HG03108 (cell line): ENCODE measurements at regions not wholly inside any gene's neighbourhood (a gene's known extent, or its start where the extent isn't known, plus 50 kb on each side); places are given as distances from the start of the nearest gene placed in this dataset.
"Not testable (repeated sequence)": the region's sequence is repeated elsewhere in the genome, so short reads cannot be mapped to it uniquely, and the experiment has no call there.

Experiments
- ATAC-seq: cut with Tn5 transposase; IDR thresholded peaks from one replicate; pipeline ENCODE4 v1.9.1; 2021; ENCODE audit warnings: moderate library complexity; ENCODE audit not compliant: unreplicated experiment

DNA sequence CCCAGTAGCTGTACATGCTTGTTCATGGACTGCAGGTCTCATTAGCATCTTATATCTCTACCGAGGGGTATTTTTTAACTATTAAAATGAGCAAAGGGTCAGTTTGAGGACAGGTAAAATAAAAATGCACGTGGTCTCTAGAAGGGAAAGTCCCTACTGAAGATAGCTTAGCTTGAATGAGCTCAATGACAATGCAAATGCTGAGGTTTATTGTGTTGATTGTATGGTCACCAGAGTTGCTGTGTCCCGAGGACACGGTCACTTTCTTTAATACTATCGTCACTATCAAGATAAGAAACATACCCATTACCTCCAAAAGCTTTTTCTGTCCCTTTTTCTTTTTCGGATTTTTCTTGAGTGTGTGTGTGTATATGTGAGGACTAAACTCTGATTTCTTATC, 250.5 kb upstream of the PRKX start:
- no peak for ATAC-seq

DNA sequence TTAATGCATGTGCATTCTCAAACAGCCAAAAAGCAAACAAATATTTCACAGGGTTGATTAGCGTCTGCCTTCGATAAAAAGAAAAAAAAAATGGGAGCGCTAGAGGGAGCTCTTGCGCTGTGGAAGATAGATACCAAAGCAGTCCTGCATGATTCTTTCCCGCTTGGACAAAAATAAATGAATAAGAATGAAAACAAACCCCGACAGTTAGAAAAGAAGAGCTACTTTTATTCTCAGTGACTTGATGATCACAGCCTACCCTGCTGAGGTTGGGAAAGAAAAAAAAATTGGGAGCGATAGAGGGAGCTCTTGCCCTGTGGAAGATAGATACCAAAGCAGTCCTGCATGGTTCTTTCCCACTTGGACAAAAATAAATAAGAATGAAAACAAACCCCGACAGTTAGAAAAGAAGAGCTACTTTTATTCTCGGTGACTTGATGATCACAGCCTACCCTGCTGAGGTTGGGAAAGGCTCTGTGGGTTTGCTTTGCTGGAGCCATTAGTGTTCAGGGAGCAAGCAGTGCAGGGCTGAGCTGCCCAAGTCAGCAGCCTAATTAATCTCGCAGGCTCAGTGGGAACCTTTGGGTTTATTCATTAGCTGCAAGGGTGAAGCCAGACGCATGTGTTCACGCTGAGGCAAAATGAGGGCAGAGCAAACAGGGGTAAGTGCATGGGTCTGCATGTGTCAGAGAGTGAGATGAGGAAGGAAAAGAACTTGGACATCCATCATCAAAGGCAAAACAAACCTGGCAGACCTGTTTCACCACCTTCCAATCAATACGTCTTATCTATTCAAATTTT, 249.3 kb upstream of the PRKX start:
- ATAC-seq: no peak

DNA sequence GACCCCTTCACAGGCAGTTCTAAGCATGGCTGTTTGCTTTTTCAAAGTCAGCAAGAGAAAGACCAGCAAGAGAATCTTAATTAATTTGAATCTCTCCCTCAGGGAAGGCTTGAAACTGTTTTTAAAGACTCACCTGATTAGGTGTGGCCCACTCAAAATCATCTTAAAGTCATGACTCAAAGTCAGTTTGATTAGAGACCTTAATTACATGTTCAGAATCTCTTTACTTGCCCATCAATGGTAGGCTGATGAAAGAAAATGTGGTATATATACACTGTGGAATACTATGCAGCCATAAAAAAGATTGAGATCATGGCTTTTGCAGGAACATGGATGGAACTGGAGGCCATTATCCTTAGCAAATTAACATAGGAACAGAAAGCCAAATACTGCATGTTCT, 247.5 kb upstream of the PRKX start:
- ATAC-seq: no peak

DNA sequence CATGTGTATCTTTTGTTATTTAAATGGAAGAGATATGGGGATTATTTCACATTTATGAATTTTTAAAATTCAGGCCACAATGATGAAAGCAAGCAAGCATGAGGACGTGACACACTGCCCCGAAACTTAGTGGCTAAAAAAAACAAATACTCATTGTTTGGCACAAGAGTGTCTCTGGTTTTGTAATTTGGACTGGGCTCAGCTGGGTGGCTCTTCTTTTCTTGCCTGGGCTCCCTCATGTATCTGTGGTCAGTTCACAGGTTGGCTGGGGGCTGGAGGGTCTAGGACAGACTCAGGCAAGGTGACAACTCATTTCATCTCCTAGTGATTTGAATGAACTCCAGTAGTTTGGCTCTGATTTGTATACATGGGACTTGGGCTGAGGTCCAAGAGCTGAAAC, 238.4 kb upstream of the PRKX start:
- no peak for ATAC-seq

DNA sequence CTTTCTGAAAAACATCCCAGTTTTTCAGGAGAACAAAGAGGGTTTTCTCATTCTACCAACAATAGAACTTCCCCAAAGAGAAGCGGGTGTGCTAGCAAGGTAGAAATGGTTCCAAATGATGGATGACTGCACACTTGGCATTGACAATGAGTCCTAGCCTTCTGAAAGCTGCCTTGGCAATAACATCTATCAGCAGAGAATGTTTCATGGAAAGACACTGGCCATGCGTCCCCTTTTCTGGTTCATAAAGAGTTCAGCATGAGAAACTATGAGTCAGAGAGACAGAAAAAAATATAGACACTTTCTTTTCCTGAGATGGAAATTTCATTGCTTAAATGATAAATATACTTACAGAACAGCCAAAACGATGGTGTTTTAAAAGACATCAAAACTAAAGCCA, 236.9 kb upstream of the PRKX start:
- no peak for ATAC-seq

DNA sequence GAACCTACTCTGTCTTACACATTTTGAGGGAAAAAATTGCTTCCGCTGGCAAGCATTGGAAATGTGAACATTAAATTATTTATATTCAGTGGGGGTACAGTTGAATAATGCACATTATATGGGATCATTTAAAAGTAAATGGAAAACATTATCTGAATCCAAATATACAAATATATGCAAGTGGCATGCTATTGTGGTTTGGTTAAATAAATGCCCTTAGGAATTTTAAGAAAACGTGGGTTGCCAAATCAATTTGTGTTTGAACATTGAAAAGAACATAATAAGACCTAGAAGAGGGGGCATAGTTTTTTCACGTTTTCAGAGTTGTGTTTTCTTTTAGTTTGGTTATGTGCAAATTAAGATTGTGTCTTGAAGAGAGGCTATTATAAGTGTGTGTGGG, 230.5 kb upstream of the PRKX start:
- no peak for ATAC-seq

GRCh38 chrX:3940000-3940610, 226.7 kb upstream of the PRKX start:
- no peak for ATAC-seq

DNA sequence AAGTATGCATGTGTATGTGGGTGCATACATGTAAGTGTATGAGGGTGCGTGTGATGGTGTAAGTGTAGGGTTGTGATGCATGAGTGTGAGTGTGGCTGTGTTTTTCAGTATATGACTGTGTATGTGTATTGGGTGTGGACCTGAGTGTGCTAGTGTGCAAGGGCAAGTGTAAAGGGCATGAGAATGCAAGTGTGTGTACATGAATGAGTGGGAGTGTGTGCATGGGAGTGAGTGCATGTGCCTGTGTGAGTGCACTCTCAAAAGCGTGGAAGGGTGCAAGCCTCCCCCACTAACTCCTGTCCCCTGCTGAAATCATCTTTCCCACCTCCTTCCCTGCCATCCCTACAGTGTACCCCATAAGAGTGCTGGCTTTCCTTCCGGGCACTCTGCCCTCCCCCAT, 225.1 kb upstream of the PRKX start:
- no peak for ATAC-seq

DNA sequence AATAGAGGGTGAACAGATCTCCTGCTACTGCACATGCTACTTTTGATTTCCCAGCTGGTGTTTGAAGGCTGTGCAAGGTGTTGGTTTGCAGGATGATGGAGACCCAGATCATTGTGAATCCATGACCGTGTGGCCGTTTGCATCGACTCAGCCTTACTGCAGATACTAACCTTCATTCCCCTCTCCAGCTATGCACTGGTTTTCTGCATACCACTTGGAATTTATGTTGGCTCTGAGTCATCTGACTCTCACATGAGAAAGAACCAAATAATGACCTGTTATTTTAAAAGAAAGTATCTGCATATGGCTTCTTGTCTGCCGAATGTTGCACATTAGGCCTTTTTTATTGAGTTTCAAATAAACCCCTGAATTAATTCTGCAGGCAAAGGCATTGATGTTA, 221.7 kb upstream of the PRKX start:
- ATAC-seq: not testable (repeated sequence)

GRCh38 chrX:3920424-3921017, 207.1 kb upstream of the PRKX start:
- peak; percentile 97 for ATAC-seq

DNA sequence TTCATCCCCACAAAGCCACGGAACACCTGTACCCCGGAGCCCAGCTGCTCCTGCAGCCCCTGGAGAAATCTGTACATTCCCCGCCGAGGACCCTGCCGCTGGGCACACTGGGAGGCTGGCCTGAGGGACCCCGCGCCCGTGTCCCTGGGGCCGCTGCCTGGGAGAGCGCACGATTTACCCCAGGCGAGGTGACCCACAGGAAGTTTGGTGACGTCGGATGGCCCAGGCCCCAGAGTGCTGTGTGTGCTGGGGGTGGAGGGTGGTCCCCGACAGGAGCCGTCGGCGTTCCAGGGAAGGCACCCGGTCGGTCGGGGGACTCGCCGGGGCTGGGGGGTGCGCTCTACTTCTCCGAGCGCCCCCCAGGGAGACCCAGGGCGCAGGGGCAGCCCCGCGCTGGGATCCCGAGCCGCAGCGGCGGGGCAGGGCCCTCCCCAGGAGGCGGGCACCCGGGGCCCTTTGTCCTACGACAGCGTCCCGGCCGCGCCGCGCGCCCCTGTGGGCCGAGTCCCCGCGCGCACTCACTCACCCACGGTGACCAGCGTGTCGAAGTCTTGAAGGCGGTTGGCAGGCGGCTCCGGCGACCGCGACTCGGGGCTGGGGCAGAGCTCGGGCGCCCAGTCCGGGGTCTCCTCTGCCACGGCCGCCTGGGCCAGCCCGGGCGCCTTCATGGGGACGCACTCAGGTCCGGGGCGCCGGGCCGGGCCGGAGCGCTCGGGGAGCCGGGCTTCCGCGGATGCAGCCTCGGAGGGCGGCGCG, 206.4 kb upstream of the PRKX start:
- not testable (repeated sequence) for ATAC-seq

GRCh38 chrX:3914813-3915212, 201.4 kb upstream of the PRKX start:
- ATAC-seq: not testable (repeated sequence)

GRCh38 chrX:3914059-3914458, 200.6 kb upstream of the PRKX start:
- not testable (repeated sequence) for ATAC-seq

- not testable (repeated sequence) for ATAC-seq
These were observed 197.6 kb upstream of the PRKX start for GRCh38 chrX:3911012-3911411.

DNA sequence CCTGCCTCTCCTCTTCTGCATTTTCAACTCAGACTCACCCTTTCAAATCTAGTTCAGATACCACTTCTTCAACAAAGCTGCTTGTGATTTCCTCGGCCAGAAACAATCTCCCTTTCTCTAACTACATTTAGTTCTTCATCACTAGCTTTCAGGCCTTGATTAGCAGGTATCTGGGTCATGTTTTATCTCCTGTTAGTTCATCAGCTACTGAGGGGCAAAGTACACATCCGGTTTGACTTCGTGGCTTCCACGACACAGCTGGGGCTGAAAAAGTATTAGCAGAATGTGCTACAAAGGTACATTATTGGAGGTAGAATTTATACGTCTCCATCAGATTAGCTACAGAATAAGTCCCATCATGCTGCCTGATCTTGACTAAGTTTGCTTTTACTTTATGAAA, 197.2 kb upstream of the PRKX start:
- ATAC-seq: not testable (repeated sequence)

DNA sequence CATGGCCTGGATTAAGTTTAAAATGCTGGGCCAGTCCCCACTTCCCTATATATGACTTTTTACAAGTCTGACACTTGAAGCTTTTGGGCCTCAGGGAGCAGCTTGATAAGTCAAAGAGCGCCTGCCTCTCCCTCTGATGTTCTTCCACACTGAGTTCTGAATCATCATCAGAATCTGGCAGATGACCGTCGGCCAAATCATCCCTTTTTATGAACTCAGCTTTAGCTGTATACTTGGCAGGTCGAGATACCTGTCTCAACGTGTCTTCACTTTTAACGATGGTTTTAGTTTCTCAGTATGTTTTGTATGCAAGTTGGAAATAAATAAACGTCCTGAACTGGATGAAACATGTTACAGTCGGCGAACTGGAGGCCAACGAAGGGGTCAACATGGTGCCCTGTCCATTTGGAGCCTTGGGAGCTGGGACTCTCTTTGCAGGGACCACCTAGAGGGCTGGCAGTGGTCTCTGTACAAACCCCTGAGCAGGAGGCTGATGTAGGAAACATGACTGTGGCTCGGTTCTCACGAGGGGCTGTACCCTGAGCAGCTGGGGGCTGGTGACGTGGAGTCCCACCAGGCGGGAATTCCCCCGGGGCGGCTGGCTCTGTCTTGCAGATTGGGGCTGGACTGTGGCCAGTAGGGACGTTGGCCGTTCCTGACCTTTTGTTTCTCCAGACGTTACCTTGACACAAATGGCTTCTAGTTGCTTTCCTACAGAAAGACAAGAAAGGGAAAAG, 192.2 kb upstream of the PRKX start:
- not testable (repeated sequence) for ATAC-seq

DNA sequence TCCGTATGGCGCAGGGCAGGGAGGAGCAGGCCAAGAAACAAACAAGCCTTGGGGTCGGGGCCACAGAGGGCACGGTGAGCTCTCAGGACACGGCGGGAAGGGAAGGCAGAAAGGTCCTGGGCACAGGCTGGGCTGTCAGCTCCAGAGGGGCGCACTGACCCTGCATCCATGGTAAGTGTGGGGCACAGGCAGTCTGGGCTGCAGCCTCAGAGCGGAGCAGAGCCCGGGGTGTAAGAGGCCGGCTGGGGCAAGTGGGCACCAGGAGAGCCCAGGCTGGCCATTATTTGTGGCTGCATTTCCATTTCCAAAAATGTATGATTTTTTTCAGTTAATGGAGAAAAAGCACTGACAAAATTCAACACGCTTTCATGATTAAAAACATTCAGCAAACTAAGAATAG, 188.8 kb upstream of the PRKX start:
- ATAC-seq: not testable (repeated sequence)

DNA sequence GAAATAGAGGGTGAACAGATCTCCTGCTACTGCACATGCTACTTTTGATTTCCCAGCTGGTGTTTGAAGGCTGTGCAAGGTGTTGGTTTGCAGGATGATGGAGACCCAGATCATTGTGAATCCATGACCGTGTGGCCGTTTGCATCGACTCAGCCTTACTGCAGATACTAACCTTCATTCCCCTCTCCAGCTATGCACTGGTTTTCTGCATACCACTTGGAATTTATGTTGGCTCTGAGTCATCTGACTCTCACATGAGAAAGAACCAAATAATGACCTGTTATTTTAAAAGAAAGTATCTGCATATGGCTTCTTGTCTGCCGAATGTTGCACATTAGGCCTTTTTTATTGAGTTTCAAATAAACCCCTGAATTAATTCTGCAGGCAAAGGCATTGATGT, 183.3 kb upstream of the PRKX start:
- not testable (repeated sequence) for ATAC-seq

GRCh38 chrX:3882553-3882920, 169.1 kb upstream of the PRKX start:
- not testable (repeated sequence) for ATAC-seq

GRCh38 chrX:3881898-3882552, 168.6 kb upstream of the PRKX start:
- ATAC-seq: peak; percentile 97
